HG03066 (cell line): ENCODE measurements at regions not wholly inside any gene's neighbourhood (a gene's known extent, or its start where the extent isn't known, plus 50 kb on each side); places are given as distances from the start of the nearest gene placed in this dataset.

Experiments used
- ATAC-seq: cut with Tn5 transposase; IDR thresholded peaks from one replicate; pipeline ENCODE4 v1.9.1; 2021; ENCODE audit warnings: low read depth; ENCODE audit not compliant: unreplicated experiment

DNA sequence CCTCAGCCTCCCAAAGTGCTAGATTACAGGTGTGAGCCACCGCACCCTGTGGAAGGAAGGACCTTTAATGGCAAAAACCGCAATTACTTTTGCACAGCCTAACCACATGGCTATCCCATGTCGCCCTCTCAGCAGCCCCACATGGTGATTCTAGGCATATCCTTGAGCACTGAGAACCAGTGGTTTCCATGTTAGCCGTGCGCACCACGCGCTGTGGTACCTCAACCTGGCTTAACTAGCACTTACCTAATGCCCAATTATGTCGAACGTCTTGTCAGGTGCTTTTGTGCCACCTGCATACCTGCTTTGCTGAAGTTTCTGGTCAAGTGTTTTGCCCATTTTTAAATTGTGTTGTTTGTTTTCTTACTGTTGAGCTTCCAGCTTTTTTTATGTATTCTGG is 697.9 kb downstream of the BRD1 start:
- no peak for ATAC-seq

DNA sequence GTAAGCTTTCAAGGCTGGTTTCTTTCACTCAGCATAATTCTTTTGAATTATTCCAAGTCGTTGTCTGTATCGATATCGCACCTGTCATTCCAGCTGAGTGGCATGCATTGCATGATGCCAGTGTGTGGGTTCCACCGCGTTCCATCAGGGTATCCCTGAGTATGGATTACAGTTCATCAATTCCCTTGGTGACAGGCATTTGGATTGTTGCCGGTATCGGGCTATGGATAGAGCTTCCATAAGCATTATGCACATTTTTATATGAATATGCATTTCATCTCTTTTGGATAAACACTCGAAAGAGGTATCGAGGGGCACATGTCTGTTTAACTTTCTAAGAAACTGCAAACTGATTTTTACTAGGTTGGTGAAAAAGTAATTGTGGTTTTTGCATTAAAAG is 698.8 kb downstream of the BRD1 start:
- ATAC-seq = no peak

DNA sequence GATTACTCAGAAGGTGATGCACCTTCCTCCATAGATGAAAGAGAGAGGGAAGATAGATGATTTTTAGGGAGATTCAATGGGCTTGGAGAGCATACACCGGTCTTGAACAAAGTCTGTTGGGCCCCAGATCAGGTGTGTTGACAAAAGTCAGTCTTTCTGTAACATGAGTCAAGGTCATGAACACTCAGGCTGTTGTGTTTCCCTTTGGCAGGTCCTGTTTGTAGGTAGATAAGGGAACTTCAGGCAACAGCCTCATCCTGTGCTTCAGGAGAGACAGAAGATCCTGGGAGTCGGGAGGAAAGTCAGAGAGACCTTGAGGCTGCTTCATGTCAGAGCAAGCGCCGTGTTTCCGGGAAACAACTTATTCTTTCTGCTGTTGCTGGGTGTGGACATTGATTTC is 703.1 kb downstream of the BRD1 start:
- no peak for ATAC-seq

DNA sequence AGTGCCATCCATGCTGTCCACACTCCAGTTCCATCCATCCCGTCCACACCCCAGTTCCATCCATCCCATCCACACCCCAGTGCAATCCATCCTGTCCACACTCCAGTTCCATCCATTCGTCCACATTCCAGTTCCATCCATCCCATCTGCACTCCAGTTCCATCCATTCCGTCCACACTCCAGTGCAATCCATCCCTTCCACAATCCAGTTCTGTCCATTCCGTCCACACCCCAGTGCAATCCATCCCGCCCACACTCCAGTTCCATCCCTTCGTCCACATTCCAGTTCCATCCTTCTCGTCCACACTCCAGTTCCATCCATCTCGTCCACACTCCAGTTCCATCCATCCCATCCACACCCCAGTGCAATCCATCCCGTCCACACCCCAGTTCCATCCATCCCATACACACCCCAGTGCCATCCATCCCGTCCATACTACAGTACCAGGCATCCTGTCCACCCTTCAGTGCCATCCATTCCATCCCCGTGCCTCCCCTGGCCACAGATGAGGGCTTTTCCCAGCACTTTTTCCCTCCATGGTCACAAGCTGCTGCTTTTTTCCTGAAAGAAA is 704.0 kb downstream of the BRD1 start:
- no peak for ATAC-seq

DNA sequence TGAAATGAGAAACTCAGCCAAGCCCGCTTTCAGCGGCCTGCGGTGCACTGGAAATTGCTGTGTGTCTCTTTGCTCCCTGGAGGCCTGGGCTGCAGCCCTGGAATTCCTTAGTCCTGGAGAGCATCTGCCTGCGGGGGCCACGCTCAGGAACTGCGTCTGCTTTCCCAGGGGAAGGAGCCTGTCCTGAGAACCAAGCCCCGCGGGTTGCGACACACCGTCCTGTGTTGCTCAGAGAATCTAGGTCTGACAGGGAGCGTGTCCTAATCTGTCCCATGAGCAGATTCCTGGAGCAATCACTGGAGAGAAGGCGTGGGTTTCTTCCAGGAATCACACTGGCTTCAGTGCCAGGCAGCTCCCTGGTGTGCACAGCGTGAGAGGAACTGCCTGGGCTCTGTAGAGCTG is 708.1 kb downstream of the BRD1 start:
- no peak for ATAC-seq

DNA sequence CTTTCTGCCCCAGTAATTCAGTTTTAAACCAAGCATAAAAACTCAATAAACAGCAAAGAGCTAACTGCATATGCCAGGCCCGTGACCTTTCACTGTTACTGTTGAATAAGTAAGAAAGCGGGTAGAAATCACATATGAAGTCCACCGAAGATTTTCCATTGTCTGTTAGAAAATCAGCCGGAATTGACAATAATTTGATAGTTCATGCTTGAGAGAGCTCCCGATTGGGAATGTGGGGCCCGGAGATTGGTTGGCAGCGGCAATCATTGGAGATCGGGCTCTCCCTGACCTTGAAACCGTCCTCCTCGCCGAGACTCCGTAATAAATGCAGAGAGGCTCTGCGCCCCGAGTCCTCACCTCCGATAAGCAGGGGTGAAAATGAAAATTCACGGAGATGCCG is 709.6 kb downstream of the BRD1 start:
- ATAC-seq = no peak

DNA sequence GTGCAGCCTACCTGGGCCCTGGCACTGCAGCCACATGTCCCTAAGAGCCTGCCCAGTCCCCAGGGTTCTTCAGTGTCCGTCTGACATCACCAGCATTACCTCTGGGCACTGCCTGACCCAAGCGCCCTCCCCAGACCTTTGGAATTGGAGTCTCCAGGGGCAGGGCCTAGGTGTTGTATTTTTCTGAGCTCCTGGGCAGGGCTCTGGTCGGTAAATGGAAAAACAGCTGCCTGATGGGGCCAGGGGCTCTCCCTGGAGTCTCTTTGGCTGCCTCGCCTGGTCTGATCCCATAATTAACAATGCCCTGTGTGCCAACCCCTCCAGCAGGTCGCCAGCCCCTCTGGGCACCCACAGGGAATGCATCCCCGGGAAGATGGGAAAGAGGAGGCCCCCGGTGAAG is 710.2 kb downstream of the BRD1 start:
- no peak for ATAC-seq

DNA sequence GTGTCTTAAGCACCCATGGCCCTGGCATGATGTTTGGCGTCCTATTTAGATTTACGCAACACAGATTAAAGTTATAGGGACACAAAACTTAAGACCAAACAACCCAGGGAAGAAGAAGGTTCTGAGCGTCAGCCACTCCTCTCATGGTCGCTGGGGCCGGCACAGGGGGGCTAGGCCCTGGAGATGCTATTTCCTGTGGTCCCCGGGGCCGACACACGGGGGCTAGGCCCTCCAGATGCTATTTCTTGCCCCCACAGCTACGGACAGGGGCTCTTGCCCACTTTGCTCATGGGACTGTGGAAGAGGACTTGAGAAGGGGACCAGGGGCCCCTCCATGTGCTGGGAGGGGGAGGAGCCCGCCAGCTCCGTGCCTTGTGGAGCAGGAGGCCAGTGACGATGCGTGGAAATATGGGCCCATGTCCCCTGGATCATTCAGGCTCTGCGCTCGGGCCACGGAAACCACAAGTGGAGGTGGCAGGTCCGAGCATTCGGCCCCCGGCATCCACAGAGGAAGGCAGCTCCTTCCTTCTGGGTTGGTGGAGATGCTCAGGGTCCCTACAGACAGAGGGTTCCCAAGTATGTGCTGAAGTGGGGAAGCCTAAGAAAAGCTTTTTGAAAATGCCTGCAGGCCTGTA is 711.1 kb downstream of the BRD1 start:
- no peak for ATAC-seq

DNA sequence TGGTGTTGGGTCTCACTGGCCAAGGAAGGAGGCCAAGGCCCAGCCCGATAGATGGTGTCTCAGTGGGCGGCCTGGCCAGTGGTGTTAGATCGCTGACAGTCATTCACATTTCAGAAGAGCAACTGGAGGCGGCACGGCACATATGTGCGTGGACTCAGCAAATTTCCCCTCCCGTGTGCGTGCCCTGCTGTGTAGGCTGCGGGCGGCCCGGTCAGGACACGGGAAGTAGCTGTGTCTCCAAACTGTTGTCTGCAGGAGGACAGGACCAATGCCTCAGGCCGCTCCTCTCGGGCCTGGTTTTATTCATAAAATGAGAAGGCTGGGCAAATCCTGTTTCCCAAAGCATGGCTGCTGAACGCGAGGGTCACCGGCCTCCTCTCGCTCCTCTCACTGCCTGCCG is 711.7 kb downstream of the BRD1 start:
- no peak for ATAC-seq

DNA sequence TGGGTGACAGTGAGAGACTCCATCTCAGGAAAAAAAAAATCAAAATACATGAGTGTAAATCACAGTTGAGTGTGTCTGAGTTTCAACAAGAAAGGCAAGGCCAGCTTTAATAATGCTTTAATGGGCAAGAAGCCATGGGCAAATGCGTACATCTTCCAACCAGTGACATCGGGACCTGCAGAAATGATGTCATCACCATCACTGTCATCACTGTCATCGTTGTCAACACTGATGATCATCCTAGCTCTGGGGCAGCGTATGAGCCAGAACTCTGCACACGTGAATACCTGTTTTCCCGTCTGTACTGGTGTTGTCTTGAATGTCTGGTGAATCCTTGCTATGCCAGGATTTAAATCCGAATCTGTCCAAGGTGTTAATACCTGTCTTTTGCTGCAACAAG is 712.5 kb downstream of the BRD1 start:
- ATAC-seq = no peak

DNA sequence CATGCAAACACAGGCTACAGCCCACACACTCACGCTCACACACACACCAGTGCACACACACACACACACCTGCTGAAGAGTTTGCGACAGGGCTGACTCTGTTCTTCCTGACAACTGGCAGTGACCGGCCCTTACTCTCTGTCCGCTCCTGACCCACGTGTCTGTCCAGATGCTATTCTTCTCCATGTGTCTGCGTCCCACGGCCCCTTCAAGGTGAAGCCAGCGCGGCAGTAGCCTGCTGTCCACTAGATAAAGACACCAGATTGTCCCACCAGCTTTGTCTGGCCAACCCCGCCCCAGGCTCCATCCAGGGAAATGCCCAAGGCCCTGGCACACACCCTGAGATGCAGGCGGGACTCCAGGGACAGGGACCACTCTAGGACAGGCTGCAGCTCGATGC is 713.9 kb downstream of the BRD1 start:
- ATAC-seq = no peak

DNA sequence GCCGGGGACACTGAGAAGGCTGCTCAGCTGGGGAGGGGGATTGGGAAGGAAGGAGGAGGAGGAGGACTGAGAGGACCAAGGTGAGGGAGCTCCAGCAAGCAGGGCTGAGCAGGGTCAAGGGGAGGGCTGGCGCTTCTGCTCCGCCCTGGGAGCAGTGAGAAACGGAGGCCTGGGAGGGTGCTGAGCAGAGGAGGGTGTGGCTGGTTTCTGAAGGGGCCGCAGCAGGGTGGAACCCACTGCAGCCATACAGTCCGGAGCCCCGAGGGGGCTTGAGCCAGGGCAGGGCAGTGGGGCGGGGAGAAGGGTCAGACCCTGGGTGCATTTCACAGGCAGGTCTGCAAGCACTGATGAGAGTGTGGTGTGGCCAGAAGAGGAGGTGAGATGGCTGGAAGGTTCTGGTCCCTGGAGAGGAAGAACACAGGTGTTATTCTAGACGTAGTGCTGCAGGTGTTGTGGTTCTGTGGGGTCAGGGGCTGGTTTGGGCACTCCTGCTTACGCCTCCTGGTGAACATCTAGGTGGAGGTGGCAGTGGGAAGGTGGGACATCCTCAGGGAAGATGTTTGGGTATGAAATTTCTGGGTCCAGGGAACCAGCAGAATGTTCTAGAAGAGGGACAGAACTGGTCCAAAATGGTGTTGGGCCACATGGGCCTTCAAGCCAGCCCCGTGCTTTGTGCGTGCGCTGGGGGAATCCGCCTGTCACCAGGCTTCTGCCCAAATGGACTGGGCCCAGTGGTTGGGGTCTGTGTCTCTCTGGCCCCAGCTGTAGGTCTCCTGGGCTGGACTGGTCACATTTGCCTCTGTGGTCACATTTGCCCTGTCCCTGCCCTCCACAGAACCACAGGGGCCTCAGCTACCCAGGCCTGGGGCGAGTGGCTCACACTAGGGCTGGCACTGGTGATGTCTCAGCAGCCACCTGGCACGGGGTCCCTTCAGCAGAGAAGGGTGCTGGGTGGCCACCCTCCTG is 714.7 kb downstream of the BRD1 start:
- no peak for ATAC-seq

DNA sequence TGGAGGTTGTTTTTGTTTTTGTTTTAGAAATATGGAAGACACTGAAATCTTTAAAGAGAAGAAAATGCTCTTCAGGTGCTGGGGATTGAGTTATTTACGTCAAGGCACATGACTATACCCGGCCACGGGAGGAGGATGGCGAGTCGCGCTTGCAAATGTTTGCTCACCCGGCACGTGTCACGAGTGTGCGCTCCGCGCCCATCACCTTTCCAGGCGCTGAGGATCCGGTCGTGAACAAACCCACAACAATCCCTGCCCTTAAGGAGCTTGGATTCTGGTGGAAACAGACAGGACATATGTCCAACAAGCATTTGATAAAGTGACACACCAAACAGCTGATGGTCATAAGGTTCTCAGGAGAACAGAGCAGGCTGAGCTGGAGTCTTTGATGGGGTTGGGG is 715.5 kb downstream of the BRD1 start:
- ATAC-seq = no peak

DNA sequence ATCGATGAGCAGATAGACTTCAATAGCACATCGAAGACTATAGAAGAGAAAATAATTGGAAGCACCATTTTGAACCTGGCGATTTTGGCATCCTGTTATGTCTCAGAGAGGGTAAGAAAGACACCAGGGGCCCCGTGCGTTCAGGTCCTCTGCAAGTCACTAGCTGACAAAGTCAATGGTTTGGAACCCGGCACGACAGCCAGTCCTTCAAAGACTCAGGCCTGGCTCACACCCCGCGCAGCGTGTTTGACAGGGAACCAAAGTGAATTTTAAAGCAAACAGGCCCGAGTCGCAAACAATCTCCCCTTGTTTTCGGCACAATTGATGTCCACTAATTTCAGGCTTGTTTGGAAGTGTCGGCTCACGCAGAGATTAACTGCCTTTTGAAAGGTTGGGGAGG is 716.6 kb downstream of the BRD1 start:
- ATAC-seq = no peak

DNA sequence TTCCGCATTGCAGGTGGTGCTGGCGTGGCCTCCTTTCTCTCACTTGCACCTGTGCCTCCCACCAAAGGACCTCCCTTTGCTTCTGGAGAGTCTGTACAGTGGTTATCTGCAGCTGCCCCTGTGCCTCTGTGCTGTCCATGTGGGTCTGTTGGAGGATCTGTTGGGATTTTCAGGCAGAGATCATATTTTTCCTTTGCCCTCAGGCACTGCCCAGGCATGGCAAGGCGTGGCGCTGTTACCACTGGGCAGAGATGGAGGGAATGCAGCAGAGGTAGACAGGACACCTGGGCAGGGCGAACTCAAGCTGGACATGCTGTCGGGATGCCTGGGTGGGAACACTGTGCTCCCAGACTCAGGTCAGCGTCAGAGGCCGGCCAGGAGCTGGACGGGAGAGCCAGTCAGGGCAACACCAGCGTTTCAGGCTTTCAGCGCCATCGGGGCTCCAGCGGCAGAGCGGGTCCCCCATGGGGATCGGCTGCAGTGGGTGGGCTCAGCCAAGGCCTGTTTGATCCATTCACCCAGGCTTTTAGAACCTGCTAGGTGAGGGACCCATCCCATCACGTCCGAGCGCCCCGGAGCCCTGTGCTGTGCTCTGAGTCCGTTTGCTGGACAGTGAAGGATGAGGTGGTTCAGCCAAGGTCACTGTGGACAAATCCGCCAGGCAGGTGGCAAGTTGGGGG is 718.9 kb downstream of the BRD1 start:
- ATAC-seq = no peak

DNA sequence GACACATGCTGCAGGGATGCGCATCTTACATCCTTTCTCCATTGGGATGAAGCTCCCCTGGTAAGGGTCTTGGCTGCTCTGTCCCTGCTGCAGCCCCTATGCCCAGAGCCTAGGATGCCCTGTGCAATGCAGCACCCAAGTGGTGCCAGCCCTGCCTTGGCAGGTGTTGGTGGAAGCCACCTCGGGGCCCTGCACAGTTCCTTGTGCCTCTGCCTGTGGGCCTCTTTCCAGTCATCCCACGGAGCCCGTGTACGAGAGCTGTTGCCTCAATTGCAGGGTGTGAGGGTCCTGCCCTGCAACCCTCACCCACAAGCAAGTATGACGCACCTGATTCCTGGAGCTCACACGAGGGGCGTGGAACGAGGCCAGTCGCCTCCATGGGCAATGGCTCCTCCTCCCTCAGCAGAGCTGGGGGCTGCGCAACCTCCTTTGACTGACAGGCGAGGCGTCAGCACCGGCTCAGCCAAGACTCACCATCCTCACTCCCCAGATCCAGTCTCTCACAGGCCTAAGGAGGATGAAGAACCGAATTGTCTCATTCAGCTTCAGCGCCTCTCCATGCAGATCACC is 719.6 kb downstream of the BRD1 start:
- no peak for ATAC-seq

DNA sequence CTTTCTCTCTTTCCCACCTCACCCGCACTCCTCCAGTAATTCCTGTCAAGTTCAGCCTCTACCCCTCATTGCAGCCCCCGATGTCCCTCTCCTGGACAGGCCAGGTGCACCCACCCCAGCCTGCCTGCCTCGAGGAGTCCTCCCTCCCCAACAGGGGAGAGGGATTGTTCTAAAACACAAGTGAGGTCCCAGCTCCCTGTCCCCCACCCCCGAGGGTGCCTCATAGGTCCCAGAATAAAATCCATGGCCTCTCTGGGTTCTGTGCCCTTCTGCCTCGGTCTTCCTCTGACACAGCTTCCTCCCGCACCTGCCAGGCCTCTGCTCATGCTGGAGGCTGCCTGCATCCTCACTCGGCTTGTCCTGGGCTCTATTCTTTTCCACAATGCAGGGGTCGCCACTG is 720.1 kb downstream of the BRD1 start:
- no peak for ATAC-seq

DNA sequence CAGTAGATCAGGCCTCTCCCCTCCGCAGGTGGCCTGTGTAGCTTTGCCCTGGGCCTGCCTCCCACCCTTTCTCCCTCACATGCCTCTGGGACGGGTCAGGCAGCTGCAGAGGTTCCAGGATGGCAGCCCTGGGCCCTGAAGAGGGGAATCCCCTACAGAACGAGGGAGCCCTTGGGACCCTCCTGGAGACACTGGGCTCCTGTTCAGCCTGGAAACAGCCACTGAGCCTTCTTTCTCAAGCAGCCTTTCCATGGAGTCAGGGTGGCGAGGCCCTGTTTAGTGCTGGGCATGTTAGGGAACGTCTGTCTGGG is 720.9 kb downstream of the BRD1 start:
- no peak for ATAC-seq

DNA sequence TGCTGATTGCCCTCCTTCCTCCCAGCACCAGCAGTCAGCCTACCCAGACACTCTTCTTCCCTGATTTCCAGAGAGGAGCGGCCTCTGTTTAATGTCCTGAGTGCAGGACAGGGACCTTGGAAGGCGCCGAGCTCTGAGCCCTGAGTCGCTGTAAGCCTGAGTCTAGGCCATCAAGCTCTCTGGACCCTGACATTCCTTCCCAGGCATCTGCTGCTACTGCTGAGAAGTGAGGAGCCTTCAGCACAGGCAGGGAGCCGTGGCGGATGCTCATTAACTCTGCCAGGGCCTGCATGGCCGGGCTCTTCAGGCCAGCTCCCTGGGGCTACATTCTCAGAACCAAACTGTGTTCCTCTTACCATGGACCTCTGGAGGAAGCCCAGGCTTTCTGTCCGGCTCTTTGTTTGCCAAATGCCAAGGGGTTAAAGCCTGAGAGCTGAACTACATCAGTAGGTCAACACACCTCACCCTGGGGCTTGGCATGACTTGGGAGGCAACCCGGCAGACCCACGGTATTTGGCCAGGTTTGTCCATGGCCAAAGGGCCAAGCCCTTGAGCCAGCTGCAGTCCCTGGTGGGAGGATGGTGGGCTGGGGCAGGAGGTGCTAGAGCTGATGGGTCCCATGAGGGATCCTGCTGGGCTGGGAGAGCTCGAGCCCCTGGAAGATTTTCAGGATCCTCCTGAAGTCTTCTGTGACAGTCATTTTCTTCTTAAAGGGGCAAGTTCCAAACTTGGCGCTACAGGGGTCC is 721.4 kb downstream of the BRD1 start:
- no peak for ATAC-seq

DNA sequence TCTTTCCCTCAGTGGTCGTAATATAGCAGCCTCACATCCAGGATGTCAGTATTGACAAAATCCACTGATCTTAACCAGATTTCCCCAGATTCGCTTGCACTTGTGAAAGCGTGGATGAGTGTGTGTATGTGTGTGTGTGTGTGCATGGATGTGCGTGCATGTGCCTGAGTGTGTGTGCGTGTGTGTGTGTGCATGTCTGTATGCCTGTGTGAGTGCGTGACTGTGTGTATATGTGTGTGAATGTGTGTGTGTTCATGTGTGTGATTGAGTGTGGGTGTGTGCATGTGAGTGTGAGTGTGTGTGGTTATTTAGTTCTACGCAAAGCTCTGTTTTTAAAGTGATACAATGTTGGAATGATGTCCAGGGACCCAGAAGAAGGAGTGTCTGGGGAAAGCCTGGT is 723.2 kb downstream of the BRD1 start:
- no peak for ATAC-seq
